ENCODE measurements at regions not wholly inside any gene's neighbourhood (a gene's known extent, or its start where the extent isn't known, plus 50 kb on each side); places are given as distances from the start of the nearest gene placed in this dataset.

GRCh38 chr2:138180692-138181386 is 216.6 kb downstream of the HNMT start:
- no peak for DNase-seq

- peak; percentile 3 for DNase-seq
These were observed 218.1 kb downstream of the HNMT start for GRCh38 chr2:138182250-138182936.

- no peak for DNase-seq
These were observed 218.7 kb downstream of the HNMT start for GRCh38 chr2:138182937-138183312.

- DNase-seq, result no peak
These were observed 219.4 kb downstream of the HNMT start for GRCh38 chr2:138183705-138184104.

GRCh38 chr2:138184428-138184827 is 220.2 kb downstream of the HNMT start:
- DNase-seq, result no peak

- DNase-seq, result no peak
These were observed 221.6 kb downstream of the HNMT start for GRCh38 chr2:138185827-138186226.

- DNase-seq, result no peak
These were observed 222.9 kb downstream of the HNMT start for GRCh38 chr2:138187221-138187620.

- no peak for DNase-seq
These were observed 226.7 kb downstream of the HNMT start for GRCh38 chr2:138190999-138191398.

GRCh38 chr2:138193416-138194213 is 229.3 kb downstream of the HNMT start:
- DNase-seq, result no peak

- DNase-seq, result no peak
These were observed 237.0 kb downstream of the HNMT start for GRCh38 chr2:138201286-138201685.

- DNase-seq, result no peak
These were observed 238.5 kb downstream of the HNMT start for GRCh38 chr2:138202762-138203161.

GRCh38 chr2:138205281-138205680 is 241.0 kb downstream of the HNMT start:
- DNase-seq, result no peak

GRCh38 chr2:138207074-138207930 is 243.0 kb downstream of the HNMT start:
- DNase-seq, result no peak

GRCh38 chr2:138209009-138209408 is 244.7 kb downstream of the HNMT start:
- DNase-seq, result no peak

- DNase-seq, result no peak
These were observed 246.2 kb downstream of the HNMT start for GRCh38 chr2:138210487-138210886.

GRCh38 chr2:138212434-138212833 is 248.2 kb downstream of the HNMT start:
- no peak for DNase-seq

GRCh38 chr2:138213084-138213483 is 248.8 kb downstream of the HNMT start:
- no peak for DNase-seq

- no peak for DNase-seq
These were observed 249.4 kb downstream of the HNMT start for GRCh38 chr2:138213624-138214023.

GRCh38 chr2:138215958-138216357 is 251.7 kb downstream of the HNMT start:
- DNase-seq, result no peak

- DNase-seq, result no peak
These were observed 253.7 kb downstream of the HNMT start for GRCh38 chr2:138217975-138218374.

GRCh38 chr2:138218397-138218796 is 254.1 kb downstream of the HNMT start:
- DNase-seq, result no peak

- DNase-seq, result no peak
These were observed 255.7 kb downstream of the HNMT start for GRCh38 chr2:138219961-138220360.

GRCh38 chr2:138221358-138221757 is 257.1 kb downstream of the HNMT start:
- DNase-seq, result no peak

All from NCI-H748 treated with DMSO at 0.1 percent for 48 hours (cell line).